ENCODE measurements at regions not wholly inside any gene's neighbourhood (a gene's known extent, or its start where the extent isn't known, plus 50 kb on each side); places are given as distances from the start of the nearest gene placed in this dataset.
"Not testable (repeated sequence)": the region's sequence is repeated elsewhere in the genome, so short reads cannot be mapped to it uniquely, and the experiment has no call there.

DNA sequence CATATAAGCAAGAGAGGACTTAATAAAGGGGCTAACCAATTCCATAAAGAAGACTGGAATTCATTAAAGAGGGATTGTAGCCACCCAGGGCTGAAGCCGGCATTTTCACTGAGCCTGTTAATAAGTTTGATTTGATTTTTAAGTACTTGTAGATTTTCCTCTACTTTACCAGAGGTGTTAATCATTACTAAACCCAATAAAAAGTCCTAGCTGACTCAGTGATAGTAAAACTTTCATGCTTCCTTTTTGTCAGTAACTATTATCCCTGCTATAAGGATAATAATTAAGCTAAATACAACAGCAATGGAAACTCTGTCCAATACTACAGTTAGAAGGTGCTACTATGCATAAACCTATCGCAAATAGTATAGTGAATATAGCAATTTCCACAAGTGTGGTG is 260.2 kb downstream of the CEMIP2 start:
- DNase-seq (ENCODE audit: low spot score), result not testable (repeated sequence)

DNA sequence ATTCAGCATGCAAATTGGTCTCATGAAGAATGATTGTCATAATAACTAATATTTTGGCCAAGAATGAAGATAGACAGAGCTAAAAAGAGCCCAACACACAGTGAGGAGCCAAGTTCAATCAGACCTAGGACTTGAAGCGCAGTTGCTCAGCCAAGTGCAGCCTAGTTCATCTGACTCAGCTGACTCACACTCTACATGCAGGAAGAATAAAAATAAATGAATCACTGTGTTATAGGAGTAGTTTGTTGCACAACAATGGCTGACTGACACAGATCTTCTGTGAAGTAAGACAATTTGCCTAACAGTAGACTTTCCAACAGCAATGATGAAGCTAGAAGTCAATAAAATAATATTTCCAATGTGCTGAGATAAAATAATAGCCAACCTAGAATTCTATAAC is 261.5 kb downstream of the CEMIP2 start:
- no peak for DNase-seq (ENCODE audit: low spot score)

DNA sequence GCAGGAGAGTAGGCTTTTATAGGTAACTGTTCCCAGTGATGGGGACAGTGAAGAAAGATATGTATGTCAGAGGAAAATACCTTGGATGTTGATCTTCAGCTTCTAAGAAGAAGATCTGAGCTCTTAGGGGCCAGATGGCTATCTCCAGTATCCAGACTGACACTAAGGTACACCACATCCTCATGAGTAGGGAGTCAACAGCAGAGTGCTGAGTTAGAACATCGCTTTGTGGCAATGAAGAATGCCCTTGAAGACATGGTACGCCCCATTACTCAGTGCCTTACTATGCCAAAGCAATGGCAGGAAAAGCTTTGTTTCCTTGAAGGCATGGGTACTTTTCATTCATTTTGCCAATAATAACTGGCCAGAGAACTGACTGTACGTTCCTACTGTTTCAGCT is 263.7 kb downstream of the CEMIP2 start:
- no peak for DNase-seq (ENCODE audit: low spot score)

DNA sequence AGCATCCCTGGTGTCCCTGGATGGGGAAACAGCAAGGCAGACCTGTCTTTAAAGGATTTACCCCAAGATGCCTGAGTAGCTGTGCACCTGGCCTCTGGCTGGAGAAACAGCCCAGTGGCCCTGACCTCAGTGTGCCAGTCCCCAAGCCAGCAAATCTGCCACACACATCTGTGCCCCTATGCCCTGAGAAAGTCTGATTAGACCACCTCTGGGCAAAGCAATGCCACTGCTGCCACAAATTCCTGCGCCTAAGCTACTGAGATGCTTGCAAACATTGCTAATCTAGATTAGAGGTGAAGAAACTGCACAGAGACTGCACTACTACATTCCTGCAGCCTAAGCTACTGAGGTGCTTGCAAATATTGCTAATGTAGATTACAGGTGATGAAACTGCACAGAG is 269.6 kb downstream of the CEMIP2 start:
- DNase-seq (ENCODE audit: low spot score), result no peak

DNA sequence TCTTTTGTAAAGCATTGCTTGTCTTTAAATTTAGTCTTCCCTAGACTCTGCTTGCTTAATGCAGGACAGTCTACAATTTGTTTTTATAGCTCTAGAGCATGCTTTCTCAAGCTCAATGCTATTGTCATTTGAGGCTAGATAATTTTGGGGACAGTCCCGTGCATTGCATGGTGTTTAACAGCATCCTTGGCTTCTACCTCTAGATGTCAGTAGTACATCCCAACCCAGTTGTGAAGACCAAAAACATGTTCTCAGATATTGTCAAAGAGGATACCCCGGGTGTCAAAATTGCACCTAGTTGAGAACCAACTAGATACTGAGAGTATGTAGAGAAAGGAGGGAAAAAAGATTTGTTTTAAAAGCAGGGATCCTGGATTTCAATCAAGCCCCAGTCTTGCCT is 277.5 kb downstream of the CEMIP2 start:
- DNase-seq (ENCODE audit: low spot score), result no peak

DNA sequence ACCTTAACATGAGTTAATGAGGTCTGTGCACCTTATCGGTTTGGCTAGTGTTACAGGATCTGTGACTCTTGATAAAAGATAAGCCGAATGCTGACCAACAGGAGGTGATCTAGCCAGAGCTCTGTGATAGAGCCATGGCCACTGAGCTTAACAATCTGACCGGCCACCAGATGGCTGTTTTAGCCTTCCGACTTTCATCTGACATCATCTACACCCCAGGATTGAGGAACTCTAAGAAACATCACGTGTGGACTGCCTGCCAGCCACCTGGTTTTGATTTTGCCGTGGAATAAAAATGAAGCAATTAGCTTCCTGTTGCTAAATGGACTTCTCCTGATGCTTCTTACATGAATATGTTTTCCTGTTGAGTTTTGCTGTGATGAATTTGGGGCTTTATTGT is 281.3 kb downstream of the CEMIP2 start:
- peak; percentile 49 for DNase-seq (ENCODE audit: low spot score)

DNA sequence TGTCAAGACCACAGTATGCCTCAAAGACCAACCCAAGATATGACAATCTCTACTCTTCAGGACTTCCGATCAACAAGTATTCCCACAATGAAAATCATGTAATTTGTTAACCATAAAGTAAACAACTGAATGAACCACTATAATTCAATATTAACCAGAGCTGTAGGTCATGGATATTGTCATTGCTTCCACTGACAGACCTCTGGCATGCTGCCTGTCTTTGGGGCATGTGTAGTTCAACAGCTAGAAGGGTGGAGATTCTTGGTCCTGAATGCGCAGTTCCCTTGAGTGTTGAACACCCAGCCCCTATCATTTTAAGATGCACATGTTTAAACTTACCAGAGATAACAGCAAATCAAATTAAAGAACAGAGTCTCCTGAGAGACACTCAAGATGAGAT is 283.0 kb downstream of the CEMIP2 start:
- DNase-seq (ENCODE audit: low spot score), result peak; percentile 34

DNA sequence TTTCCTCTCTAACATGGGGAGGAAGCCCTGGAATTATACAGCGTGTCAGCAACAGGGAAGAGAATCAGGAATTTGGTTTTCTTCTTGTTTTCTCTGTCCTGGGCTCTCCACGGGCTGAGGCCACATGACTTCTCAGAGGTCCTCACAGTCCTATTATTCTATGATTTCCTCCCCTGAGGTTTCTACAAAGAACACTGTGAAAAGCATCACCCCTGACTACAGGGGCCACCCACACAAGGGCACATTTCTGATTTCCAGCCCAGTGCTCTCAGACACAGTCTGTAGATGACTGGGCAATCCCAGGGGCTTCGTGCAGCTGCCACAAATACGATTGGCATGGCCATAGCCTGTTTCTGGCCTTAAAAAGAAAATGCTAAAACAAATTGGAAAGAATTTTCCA is 284.9 kb downstream of the CEMIP2 start:
- no peak for DNase-seq (ENCODE audit: low spot score)

DNA sequence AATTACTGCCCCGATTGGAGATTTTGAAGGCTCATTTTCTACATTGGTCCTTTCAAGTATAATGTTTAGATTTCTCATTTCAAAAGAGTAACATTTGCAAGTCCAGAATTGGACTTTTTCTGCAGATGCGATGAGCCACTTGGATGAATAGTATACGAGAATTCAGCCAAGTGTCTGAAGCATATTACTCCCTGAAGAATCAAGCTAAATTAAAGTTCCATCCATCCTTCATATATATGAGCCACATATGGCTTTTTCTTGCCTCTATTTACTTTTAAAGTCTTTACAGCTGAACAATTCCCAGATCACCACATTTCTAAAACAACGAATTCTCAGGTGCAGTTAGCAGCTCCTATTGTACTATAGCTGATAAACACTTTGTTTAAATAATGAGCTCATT is 288.7 kb downstream of the CEMIP2 start:
- no peak for DNase-seq (ENCODE audit: low spot score)

DNA sequence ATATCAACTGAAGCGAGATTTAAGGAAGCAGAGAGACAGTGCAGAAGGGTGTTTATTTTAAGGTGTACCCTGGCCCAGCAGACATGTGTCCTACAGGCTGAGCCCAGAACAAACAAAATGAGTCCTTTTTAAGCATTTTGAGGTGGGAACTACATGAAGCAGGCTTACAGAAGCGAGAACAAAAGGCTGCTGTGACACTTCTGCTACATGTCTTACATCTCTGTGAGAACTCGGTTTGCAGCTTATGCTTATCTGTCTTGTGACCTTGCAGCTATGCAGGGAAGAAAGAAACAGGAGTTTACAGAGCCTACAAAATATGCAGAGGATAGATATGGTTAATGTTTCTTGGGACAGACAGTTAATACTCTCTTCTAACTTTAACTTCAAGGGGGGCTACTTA is 295.9 kb downstream of the CEMIP2 start:
- no peak for DNase-seq (ENCODE audit: low spot score)

DNA sequence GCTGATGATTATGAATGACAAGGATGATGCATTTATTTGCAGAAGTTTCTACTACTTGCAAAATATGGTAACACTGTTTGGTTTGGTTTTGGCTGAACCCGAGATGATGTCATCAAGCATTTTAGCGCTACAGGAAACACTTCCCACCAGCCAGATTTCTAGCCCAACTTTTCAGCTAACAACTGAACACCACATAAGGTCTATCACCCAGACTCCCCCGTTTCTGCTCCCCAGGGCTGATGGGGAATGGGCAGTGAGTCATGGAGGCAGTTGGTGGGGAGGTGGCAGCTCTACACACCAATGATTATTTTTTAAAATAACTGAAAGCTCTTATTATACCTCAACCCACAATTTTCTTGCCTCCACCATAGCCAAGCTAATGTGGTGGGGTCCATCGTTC is 302.9 kb downstream of the CEMIP2 start:
- no peak for DNase-seq (ENCODE audit: low spot score)

DNA sequence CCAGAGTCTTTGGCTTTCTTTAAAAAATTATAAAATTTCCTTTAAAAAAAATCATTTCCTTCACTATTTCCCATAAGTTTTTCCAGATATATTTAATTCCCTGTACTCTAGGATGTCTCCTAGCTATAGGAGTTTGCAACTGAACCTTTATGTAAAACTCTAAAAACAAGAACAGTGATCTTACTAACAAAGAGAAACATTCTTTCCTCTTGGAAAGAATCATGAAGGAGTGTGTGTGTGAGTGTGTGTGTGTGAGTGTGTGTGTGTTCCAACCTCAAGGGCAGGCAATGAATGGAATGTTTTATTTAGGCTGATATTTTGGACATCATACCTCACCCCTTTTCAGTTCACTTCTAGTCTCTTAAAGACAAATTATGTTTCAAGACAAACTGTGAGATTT is 309.2 kb downstream of the CEMIP2 start:
- DNase-seq (ENCODE audit: low spot score), result no peak

DNA sequence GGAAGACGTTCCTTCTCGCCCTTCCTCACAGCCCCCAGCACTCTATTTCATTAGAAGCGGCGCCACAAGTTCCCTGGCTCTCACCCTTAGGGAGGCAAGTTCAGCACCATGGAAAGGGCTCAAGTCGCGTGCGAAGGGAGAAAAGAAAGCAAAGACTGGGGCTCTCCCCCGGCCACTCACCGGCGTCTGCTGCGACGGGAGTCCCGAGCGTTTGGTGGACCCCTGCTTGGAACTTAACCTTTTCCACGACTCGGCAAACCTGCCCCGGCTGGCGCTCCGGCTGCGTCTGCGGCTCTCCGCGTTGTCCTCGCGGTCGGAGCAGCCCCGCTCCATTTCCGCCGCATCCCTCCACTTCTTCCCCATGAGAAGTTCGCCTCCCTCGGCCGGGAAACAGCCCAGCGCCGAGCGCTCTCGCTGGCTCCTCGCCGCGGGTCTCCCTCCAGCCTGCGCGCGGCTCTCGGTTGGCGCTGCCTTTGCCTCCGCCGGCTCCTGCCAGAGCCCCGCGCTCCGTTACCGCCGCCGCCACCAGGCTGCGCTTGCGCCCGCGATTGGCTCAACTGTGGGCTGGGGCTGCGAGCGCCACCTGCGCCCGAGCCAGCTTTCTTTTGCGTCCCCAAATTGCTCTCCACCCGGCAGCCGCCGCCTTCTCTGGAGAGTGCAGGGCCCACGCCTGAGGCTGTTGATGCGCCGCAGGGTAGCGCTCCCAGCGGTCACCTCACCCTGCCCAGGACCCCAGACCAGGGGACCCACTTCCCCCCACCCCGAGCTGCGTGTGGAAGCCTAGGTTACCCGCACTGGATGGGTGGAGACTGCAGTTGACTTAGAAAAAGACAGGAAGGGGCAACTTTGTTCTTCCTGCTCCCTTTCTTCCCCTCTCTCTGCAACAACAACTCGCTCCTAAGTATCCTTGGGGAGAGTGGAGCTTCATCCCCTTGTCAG is 321.6 kb downstream of the CEMIP2 start:
- peak; percentile 52 for DNase-seq (ENCODE audit: low spot score)

DNA sequence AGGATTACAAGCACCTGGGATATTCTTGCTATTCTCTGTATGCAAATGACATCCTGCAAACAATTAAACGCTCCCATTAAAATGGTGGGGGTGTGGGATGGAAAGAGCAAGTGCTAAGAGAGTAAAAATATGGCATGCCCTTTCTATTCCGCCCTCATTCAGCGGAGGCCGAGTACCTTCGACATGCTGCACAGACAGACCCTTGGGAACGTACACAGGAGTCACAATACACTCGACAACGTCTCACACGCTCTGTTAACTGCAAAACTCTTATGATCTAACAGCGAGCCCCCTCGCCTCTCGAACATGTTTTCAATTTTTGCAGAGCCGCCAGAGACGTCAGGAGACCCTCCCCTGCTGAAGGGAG is 322.2 kb downstream of the CEMIP2 start:
- no peak for DNase-seq (ENCODE audit: low spot score)

DNA sequence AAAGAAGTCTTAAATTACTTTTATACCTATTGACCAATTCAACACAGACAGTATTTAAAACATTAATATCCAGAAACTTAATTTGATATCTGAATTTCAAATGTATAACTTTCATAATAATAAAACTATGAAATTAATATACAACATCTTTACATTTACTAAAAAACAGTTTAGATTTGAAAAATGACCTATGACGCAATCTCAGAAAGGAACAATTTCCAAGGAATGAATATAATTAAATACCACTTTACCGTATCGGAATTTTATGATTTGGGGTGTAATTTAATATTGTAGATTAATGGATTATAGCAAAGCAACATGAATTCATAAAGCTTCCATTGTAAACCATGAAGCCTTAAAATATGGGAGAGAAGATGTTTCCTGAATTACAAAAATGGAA is 321.5 kb upstream of the TRPM3 start:
- no peak for DNase-seq (ENCODE audit: low spot score)

DNA sequence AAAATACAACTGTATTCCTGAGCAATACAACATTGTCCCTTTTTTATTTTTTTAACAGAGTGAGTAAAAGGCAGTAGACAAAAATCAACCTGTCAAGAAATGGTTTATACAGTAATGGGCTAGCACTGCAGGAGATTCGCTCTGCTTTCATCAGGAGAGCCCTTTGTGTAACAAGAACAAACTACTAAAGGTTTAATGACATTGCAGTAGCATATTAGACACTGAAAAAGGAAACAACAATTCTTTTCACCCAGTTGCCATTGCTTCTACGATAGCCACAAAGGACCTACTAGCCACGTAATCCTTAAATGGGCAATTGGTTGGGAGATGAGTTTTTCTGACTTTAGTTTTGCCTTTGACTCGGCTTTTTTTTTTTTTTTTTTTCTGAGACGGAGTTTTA is 319.8 kb upstream of the TRPM3 start:
- DNase-seq (ENCODE audit: low spot score), result no peak

DNA sequence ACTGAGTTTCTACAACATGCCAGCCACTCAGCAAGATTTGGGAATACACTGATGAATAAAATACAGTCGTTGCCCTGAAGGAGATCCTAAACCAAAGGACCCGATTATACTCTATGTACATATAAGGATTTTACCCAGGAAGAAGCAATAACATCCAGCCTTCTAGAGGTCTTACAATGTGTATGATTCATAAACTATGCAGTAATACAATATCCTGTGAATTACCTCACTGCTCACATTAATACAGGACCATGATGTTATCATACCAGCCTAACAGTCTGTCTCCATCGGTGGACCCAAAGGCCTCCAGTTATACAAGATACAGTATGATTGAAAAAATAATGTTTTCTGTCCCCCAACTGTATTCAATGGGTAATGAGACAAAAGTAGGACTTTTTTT is 310.5 kb upstream of the TRPM3 start:
- no peak for DNase-seq (ENCODE audit: low spot score)

DNA sequence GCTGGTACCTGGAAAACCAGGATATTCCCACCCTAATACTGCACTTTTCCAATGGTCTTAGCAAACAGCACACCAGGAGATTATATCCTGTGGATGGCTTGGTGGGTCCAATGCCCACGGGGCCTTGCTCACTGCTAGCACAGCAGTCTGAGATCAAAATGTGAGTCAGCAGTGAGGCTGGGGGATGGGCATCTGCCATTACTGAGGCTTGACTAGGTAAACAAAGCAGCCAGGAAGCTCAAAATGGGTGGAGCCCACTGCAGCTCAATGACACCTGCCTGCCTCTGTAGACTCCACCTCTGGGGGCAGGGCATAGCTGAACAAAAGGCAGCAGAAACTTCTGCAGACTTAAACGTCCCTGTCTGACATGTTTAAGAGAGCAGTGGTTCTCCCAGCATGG is 285.9 kb upstream of the TRPM3 start:
- not testable (repeated sequence) for DNase-seq (ENCODE audit: low spot score)

DNA sequence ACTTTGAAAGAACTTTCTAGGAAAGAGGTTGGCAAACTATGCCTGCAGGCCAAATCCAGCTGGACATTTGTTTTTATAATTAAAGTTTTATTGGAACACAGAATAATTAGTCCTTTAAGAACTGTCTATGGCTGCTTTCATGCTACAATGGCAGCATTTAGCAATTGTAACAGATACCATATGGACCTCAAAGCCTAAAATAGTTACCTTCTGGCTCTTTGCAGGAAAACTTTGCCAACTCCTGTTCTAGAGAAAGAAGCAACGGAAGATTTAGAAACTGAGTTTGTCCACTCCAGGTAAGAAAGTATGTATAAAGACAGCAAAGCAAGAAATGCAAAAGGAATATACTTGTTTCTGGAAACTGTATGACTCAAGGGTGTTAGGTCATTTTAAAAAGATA is 281.7 kb upstream of the TRPM3 start:
- DNase-seq (ENCODE audit: low spot score), result no peak

DNA sequence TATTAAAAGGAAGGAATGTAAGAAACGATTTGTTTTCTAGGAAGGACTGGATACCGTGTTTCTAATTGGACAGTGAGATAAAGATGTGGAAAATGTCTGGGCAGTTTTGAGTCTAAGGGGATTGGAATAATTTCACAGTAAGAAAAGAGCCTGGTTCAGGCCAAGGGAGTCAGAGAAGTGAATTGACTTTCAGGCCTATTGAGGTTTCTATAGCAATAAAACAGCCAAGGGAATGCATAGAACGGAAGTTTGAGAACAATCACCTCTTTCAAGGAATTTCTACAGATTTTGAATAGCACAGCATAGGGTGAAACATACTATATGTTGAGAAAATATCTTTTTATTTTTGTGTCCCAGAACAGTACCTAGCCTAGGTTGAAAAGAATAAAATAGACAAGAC is 271.6 kb upstream of the TRPM3 start:
- no peak for DNase-seq (ENCODE audit: low spot score)

DNA sequence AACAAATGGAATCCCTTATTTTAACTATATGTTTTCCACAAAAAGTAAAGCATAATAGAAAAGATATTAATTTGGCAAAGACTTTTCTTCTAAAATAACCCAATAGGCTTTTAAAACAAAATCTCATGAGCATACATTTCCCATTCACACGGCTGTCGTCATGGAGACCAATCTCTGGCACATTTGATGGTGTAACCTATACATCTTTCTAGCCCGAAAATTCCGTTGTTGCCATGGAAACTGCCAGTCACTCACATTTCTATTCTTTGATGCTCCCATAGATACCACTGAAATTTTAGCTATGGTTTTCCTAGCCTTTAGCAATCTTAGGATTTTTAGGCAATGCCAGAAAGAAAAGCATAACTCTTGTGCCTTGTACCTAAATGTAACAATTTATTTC is 262.9 kb upstream of the TRPM3 start:
- DNase-seq (ENCODE audit: low spot score), result no peak

DNA sequence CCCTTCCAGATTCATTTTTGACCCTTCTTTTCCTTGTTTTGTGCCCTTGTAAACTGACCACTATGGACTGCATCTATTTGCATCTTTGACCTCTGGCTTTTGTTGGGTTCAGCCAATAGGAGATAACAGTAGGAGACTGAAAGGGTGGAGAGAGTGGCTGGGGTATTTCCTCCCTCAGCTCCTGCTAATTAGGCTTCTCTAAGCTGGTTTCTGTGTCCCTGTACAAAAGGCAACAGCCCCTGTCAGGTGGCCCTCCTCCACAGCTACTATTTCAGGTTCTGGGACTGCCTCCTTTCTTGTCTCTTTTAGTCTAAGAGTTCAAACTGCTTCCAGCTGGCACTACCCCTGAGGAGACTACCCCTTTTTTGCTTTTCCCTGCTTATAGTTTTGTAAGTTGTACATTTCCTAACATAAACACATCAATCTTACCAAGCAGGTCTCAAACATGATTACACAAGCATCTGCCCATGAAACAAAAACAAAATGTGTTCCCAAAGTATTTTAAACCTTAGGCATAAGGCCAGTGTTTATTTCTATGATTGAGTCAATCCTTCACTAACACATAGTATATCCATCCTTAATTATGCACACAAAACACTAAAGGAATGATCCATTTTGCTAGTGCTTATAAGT is 262.0 kb upstream of the TRPM3 start:
- no peak for DNase-seq (ENCODE audit: low spot score)

DNA sequence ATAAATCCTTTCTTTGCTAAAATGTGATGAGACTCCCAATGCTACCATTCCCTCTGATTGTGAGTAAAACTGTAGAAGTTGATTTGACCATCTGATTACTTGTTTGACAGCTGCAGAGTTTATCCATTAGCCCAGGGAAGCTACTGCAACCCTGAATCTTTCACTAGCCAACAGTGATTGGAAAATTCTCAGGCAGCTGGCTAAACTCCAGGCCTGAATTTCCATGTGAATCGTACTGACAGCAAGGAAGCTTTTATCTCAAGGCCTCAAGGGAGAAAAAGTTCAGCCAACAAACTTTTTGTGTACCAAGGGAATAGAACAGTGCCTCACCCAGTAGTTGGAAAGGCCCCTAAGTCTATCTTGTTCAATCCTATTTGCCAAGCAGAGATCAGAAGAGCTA is 246.7 kb upstream of the TRPM3 start:
- no peak for DNase-seq (ENCODE audit: low spot score)
